DND-41 (cell line): ENCODE measurements at regions not wholly inside any gene's neighbourhood (a gene's known extent, or its start where the extent isn't known, plus 50 kb on each side); places are given as distances from the start of the nearest gene placed in this dataset.

Source experiments
- EZH2 ChIP-seq: IDR thresholded peaks from 3 replicates; pipeline ENCODE4 v1.6.1; 2012; ENCODE audit warnings: borderline replicate concordance, low read depth, mild to moderate bottlenecking, moderate library complexity, low read length, inconsistent platforms; ENCODE audit not compliant: severe bottlenecking
- TF ChIP-seq, protein P1 (sequence below): IDR thresholded peaks from 2 replicates; pipeline ENCODE4 v1.5.1; 2012; ENCODE audit warnings: borderline replicate concordance, low read length, moderate library complexity, mild to moderate bottlenecking; ENCODE audit not compliant: poor library complexity, severe bottlenecking; ENCODE audit errors: extremely low read depth

DNA sequence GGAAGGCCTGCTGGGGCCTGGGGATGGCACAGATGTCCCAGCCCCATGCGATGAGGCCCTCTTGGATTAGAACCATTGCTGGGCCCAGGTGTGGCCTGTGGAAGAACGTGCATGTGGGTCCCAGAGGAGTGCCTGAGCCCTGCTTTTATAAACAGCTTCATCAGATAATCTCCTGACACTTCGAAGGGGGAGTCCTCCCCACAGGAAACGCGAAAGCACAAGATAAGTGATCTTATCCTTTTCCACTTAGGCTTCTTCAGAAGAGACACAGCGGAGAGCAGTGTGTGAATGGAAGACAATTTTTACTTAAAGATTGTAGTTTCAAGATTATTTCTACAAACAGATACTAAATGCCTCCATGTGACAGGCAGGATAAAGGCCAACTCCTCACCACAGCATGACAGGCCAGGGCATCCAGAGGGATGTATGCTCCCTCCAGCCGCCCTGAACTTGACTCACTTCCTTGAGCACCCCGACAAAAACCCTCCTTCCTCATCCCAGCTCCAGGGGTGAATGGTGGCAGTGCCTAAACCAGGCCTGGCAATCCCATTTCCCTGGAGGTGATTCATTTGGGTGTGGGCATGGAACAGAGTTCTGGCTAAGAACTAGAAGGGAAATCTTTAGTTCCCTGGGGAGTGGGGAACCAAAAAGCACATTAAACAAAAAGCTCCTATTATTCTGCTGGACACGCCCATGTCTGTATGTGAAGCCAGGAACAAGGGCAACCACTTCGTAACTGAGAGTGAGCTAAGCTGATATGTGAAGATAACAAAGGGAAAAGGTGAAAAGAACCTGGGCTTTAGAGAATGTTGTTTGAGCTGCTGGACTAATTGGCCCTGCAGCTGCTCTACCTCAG lies 56.2 kb upstream of the TMEM163 start:
- TF ChIP-seq, protein P1, sequence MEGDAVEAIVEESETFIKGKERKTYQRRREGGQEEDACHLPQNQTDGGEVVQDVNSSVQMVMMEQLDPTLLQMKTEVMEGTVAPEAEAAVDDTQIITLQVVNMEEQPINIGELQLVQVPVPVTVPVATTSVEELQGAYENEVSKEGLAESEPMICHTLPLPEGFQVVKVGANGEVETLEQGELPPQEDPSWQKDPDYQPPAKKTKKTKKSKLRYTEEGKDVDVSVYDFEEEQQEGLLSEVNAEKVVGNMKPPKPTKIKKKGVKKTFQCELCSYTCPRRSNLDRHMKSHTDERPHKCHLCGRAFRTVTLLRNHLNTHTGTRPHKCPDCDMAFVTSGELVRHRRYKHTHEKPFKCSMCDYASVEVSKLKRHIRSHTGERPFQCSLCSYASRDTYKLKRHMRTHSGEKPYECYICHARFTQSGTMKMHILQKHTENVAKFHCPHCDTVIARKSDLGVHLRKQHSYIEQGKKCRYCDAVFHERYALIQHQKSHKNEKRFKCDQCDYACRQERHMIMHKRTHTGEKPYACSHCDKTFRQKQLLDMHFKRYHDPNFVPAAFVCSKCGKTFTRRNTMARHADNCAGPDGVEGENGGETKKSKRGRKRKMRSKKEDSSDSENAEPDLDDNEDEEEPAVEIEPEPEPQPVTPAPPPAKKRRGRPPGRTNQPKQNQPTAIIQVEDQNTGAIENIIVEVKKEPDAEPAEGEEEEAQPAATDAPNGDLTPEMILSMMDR = no peak
- TF ChIP-seq EZH2 = no peak
